Adrenal gland (tissue), 9 donors: ENCODE measurements at regions not wholly inside any gene's neighbourhood (a gene's known extent, or its start where the extent isn't known, plus 50 kb on each side); places are given as distances from the start of the nearest gene placed in this dataset.

Source experiments
- DNase-seq, 7 donors: peaks; one replicate each; pipeline ENCODE4 v3.0.0-alpha.2; 2019 to 2020
- H3K27ac ChIP-seq, 5 donors: fragments of 200-600 bp; sonication (generic) in 4 of 5; 1 replicate in 3 of 5; 2 replicates in 2 of 5; pipeline versions ENCODE4 v1.5.1 to v1.8.0; 2016 to 2020; ENCODE audit warnings: mild to moderate bottlenecking in 1 of 5
- H3K27me3 ChIP-seq: fragments of 200-600 bp; 2 replicates; pipeline ENCODE4 v1.8.0; 2021
- H3K36me3 ChIP-seq, 2 donors: fragments of 200-600 bp; replicated peaks in 1 of 2; 1 replicate in 1 of 2; 2 replicates in 1 of 2; pipeline versions ENCODE4 v1.5.1 to v1.8.0; 2018 to 2022
- H3K4me1 ChIP-seq, 2 donors: fragments of 200-600 bp; replicated peaks in 1 of 2; 1 replicate in 1 of 2; 2 replicates in 1 of 2; pipeline versions ENCODE4 v1.5.1 to v1.8.0; 2018 to 2021
- H3K4me3 ChIP-seq, 4 donors: fragments of 200-600 bp; sonication (generic) in 3 of 4; one replicate each; pipeline ENCODE4 v1.5.1; 2016 to 2018
- H3K9me3 ChIP-seq, 3 donors: fragments of 200-600 bp; sonication (generic) in 1 of 3; replicated peaks in 1 of 3; 1 replicate in 2 of 3; 2 replicates in 1 of 3; pipeline versions ENCODE4 v1.5.1 to v1.8.0; 2016 to 2021
- CTCF ChIP-seq, 6 experiments: fragments of 450-650 bp in 4 of 6; fragments of 200-600 bp in 2 of 6; sonication (generic) in 1 of 6; IDR thresholded peaks; 1 replicate in 5 of 6; 2 replicates in 1 of 6; pipeline versions ENCODE4 v1.5.1 to v1.8.0; 2016 to 2021; ENCODE audit warnings: antibody characterized with exemption in 6 of 6, mild to moderate bottlenecking in 2 of 6, moderate library complexity in 1 of 6
- POLR2A ChIP-seq, 2 donors: fragments of 450-650 bp; IDR thresholded peaks; one replicate each; pipeline ENCODE4 v1.6.1; 2017; ENCODE audit warnings: antibody characterized with exemption in 2 of 2, mild to moderate bottlenecking in 2 of 2, moderate library complexity in 1 of 2
- WGBS, 4 donors: extraction: QIAGEN DNeasy Blood & Tissue Kit in 2 of 4; methylation state at CpG; one replicate each; pipeline versions ENCODE4 v1.1.5 to v1.1.7; 2013 to 2017; 5-methylcytosine and 5-hydroxymethylcytosine counted together
- intact Hi-C, 2 donors: fragments of 100-400 bp; cut with DNase I; formaldehyde crosslinking; loops; one replicate each; pipeline versions ENCODE4 v1.14.1 to v1.15.0; 2022 to 2023
- donor health status: healthy with polysubstance abuse.
- donor health status: Bipolar disorder and iron deficiency.
- donor health status: DM: yes; HTN: yes; CAD: no.
- donor health status: DM: no; HTN: no; CAD: no.
- donor health status: DM: no; HTN: no; CAD: no.

DNA sequence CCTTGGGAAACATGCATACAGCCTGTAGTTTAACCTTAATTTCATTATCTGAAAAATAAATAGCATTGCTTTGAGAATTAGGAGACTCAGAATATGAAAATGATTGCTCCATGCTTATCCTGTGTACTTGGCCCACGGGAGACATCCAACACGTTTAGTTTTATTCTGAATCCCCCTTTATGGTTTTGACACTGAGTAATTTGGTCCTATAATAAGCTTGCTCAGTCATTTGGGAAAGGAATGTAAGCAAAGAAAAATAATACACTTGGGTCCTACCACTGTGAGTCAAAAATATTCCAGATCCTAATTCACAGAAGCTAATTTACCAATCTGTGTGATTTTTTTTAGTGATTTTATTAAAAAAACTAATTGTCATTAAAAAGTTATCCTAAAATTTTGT is 557.3 kb downstream of the USP25 start:
- Histone ChIP-seq H3K36me3 (no peaks in the 10 kb centered on the region), H3K27me3 (no peaks in the 10 kb centered on the region), H3K9me3 (no peaks in the 10 kb centered on the region), H3K4me3 (no peak overlapping the region), H3K4me1 (peaks cover 0 to 9% of the 10 kb centered on the region in 2 donors), H3K27ac (no peak overlapping the region)
- intact Hi-C loops: no loop called here
- TF ChIP-seq POLR2A (IDR thresholded peaks at IDR 0.05) (no peak), CTCF (IDR thresholded peaks at IDR 0.05) (no peak)
- WGBS, 4 donors: 57 to 82% (median 72%) methylated on average over 2 of the region's 2 CpGs
- DNase-seq: no peak

- Histone ChIP-seq H3K4me1 (no peaks in the 10 kb centered on the region), H3K36me3 (no peaks in the 10 kb centered on the region), H3K4me3 (no peak overlapping the region), H3K9me3 (no peaks in the 10 kb centered on the region), H3K27ac (no peak overlapping the region), H3K27me3 (no peaks in the 10 kb centered on the region)
- intact Hi-C loops: no loop called here
- no peak for DNase-seq
- TF ChIP-seq POLR2A (IDR thresholded peaks at IDR 0.05): no peak
- no peak for TF ChIP-seq CTCF (IDR thresholded peaks at IDR 0.05)
- WGBS, 4 donors: 92 to 94% (median 93%) methylated on average over 7 of the region's 7 CpGs
These were observed 561.5 kb downstream of the USP25 start for GRCh38 chr21:16291296-16291695.

- DNase-seq: no peak
- H3K36me3 ChIP-seq: no peaks in the 10 kb centered on the region
- intact Hi-C loops: no loop called here
- WGBS, 4 donors: 88 to 93% (median 90%) methylated on average over 5 of the region's 5 CpGs
- no peak for TF ChIP-seq POLR2A (IDR thresholded peaks at IDR 0.05)
- no peak for TF ChIP-seq CTCF (IDR thresholded peaks at IDR 0.05)
- H3K4me3 ChIP-seq: no peak overlapping the region
- no peak overlapping the region for H3K27ac ChIP-seq
- H3K27me3 ChIP-seq: no peaks in the 10 kb centered on the region
- H3K9me3 ChIP-seq: no peaks in the 10 kb centered on the region
- H3K4me1 ChIP-seq: no peaks in the 10 kb centered on the region
These were observed 564.3 kb downstream of the USP25 start for GRCh38 chr21:16294128-16294527.

GRCh38 chr21:16302851-16303282 is 573.1 kb downstream of the USP25 start:
- intact Hi-C loops: no loop called here
- Histone ChIP-seq H3K27ac (peak overlapping the region in 4 of 5 donors; percentile 49 to 85 (median 70)), H3K4me1 (no peaks in the 10 kb centered on the region), H3K9me3 (no peaks in the 10 kb centered on the region), H3K4me3 (no peak overlapping the region), H3K36me3 (no peaks in the 10 kb centered on the region), H3K27me3 (no peaks in the 10 kb centered on the region)
- WGBS, 4 donors: 33 to 43% (median 40%) methylated on average over 4 of the region's 4 CpGs
- DNase-seq: peak in 6 of 7 donors; percentile 30 to 73 (median 58)
- TF ChIP-seq POLR2A (IDR thresholded peaks at IDR 0.05): peak in 1 of 2 donors; percentile 46
- TF ChIP-seq CTCF (IDR thresholded peaks at IDR 0.05): no peak
